ENCODE measurements at regions not wholly inside any gene's neighbourhood (a gene's known extent, or its start where the extent isn't known, plus 50 kb on each side); places are given as distances from the start of the nearest gene placed in this dataset.
"Not testable (repeated sequence)": the region's sequence is repeated elsewhere in the genome, so short reads cannot be mapped to it uniquely, and the experiment has no call there.

GRCh38 chr4:38294238-38294637 lies 334.0 kb downstream of the PTTG2 start:
- Histone ChIP-seq H3K27ac (ENCODE audit: low read depth, low read length) (no peak overlapping the region), H3K27me3 (ENCODE audit: control insufficient read depth, insufficient read depth, low read length) (no peaks in the 10 kb centered on the region), H3K9me3 (ENCODE audit: control insufficient read depth, insufficient read depth, low read length) (peaks cover 6% of the 10 kb centered on the region), H3K4me3 (ENCODE audit: low read depth, low read length) (no peak overlapping the region)
- ChIA-PET CTCF (interaction anchor here (0.6 kb wide), 1 partner anchor 34 kb away, joined by 5 read pairs; no protein-coding TSS in a partner anchor), POLR2A (no interaction called here)
- DNase-seq (ENCODE audit: low read depth, low spot score) = no peak
- TF ChIP-seq, protein P1, sequence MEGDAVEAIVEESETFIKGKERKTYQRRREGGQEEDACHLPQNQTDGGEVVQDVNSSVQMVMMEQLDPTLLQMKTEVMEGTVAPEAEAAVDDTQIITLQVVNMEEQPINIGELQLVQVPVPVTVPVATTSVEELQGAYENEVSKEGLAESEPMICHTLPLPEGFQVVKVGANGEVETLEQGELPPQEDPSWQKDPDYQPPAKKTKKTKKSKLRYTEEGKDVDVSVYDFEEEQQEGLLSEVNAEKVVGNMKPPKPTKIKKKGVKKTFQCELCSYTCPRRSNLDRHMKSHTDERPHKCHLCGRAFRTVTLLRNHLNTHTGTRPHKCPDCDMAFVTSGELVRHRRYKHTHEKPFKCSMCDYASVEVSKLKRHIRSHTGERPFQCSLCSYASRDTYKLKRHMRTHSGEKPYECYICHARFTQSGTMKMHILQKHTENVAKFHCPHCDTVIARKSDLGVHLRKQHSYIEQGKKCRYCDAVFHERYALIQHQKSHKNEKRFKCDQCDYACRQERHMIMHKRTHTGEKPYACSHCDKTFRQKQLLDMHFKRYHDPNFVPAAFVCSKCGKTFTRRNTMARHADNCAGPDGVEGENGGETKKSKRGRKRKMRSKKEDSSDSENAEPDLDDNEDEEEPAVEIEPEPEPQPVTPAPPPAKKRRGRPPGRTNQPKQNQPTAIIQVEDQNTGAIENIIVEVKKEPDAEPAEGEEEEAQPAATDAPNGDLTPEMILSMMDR (IDR thresholded peaks at IDR 0.05; ENCODE audit: low read depth, low read length) = no peak

DNA sequence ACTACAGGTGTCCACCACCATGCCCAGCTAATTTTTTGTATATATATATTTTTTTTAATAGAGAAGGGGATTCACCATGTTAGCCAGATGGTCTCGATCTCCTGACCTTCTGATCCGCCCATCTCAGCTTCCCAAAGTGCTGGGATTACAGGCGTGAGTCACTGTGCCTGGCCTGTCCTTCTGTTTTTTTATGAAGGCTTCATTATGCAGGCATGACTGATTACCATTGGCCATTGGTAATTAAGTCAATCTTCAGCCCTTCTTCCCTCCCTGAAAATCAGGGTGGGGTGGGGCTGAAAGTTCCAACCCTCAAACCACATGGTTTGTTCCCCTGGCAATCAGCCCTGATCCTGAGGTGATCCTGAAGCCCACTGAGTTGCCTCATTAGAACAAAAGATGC lies 336.9 kb downstream of the PTTG2 start:
- peaks cover 6% of the 10 kb centered on the region for H3K9me3 ChIP-seq (ENCODE audit: control insufficient read depth, insufficient read depth, low read length)
- no peak for DNase-seq (ENCODE audit: low read depth, low spot score)
- ChIA-PET POLR2A (no interaction called here), CTCF (interaction anchor here (1.0 kb wide), 1 partner anchor 21 kb away, joined by 5 read pairs; no protein-coding TSS in a partner anchor)
- no peak overlapping the region for H3K4me3 ChIP-seq (ENCODE audit: low read depth, low read length)
- no peak overlapping the region for H3K27ac ChIP-seq (ENCODE audit: low read depth, low read length)
- TF ChIP-seq, protein P1 (IDR thresholded peaks at IDR 0.05; ENCODE audit: low read depth, low read length) = no peak
- no peaks in the 10 kb centered on the region for H3K27me3 ChIP-seq (ENCODE audit: control insufficient read depth, insufficient read depth, low read length)

DNA sequence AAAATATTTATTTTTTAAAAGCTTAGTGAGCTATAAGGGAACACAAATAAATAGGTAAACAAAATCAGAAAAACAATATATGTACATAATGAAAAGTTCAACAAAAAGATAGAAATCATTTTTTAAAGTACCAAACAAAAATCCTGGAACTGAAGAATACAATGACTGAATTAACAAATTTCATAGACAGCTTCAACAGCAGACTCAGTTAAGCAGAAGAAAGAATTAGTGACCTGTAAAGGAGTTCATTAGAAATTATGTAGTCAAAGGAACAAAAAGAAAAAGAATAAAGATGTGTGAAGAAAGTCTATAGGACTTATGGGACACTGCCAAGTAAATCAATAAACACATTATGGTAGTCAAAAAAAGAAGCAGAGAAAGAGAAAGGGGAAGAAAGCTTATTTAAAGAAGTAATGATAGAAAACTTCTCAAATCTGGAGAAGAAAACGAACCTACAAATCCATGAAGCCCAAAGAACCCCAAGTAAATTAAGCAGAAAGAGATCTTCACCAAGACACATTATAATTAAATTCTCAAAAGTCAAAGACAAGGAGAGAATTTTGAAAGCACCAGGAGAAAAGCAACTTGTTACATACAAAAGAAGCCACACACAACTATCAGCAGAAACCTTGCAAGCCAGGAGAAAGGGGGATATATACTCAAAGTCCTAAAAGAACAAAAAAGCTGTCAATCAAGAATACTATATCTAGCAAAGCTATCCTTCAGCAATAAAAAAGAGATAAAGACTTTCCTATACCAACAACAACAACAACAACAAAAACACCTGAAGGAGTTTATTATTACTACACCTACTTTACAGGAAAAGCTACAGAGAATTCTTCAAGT lies 338.9 kb downstream of the PTTG2 start:
- ChIA-PET POLR2A (interaction anchor here (0.6 kb wide), 1 partner anchor 728 kb away, joined by 5 read pairs; no protein-coding TSS in a partner anchor), CTCF (interaction anchor here (0.6 kb wide), 1 partner anchor 20 kb away, joined by 5 read pairs; no protein-coding TSS in a partner anchor)
- no peak overlapping the region for H3K27ac ChIP-seq (ENCODE audit: low read depth, low read length)
- TF ChIP-seq, protein P1 (IDR thresholded peaks at IDR 0.05; ENCODE audit: low read depth, low read length) = no peak
- peaks cover 18% of the 10 kb centered on the region for H3K9me3 ChIP-seq (ENCODE audit: control insufficient read depth, insufficient read depth, low read length)
- peaks cover 2% of the 10 kb centered on the region for H3K27me3 ChIP-seq (ENCODE audit: control insufficient read depth, insufficient read depth, low read length)
- DNase-seq (ENCODE audit: low read depth, low spot score) = no peak
- H3K4me3 ChIP-seq (ENCODE audit: low read depth, low read length) = no peak overlapping the region

- no peak for DNase-seq (ENCODE audit: low read depth, low spot score)
- Histone ChIP-seq H3K4me3 (ENCODE audit: low read depth, low read length) (no peak overlapping the region), H3K27me3 (ENCODE audit: control insufficient read depth, insufficient read depth, low read length) (peaks cover 2% of the 10 kb centered on the region), H3K9me3 (ENCODE audit: control insufficient read depth, insufficient read depth, low read length) (peaks cover 18% of the 10 kb centered on the region), H3K27ac (ENCODE audit: low read depth, low read length) (no peak overlapping the region)
- POLR2A ChIA-PET = no interaction called here
- CTCF ChIA-PET = interaction anchor here (0.6 to 1.3 kb wide), 3 partner anchors 16 to 428 kb away, joined by 3 read pairs; no protein-coding TSS in a partner anchor
- TF ChIP-seq, protein P1 (IDR thresholded peaks at IDR 0.05; ENCODE audit: low read depth, low read length) = no peak
Measured at GRCh38 chr4:38302910-38303309, 342.7 kb downstream of the PTTG2 start.

DNA sequence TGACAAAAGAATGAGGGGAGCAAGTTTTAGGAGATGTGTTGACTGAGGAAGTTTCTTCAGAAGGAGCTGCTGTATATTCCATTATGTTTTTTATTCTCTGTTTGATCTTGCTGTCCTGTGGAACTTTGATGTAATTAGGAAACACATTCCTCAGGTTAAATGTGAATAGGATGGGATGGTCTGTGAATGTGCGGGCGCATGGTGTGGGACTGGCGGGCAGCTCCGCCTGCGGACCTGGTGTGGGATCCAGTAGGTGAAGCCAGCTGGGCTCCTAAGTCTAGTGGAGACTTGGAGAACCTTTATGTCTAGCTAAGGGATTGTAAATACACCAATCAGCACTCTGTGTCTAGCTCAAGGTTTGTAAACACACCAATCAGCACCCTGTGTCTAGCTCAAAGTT lies 344.3 kb downstream of the PTTG2 start:
- CTCF ChIA-PET = interaction anchor here (1.3 kb wide), 1 partner anchor 15 kb away, joined by 4 read pairs; no protein-coding TSS in a partner anchor
- H3K4me3 ChIP-seq (ENCODE audit: low read depth, low read length); POLR2A ChIA-PET; H3K27me3 ChIP-seq (ENCODE audit: control insufficient read depth, insufficient read depth, low read length); H3K27ac ChIP-seq (ENCODE audit: low read depth, low read length); DNase-seq (ENCODE audit: low read depth, low spot score): not testable (repeated sequence)
- H3K9me3 ChIP-seq (ENCODE audit: control insufficient read depth, insufficient read depth, low read length) = peaks cover 12% of the 10 kb centered on the region
